ENCODE measurements at regions not wholly inside any gene's neighbourhood (a gene's known extent, or its start where the extent isn't known, plus 50 kb on each side); places are given as distances from the start of the nearest gene placed in this dataset.

GRCh38 chr12:32947206-32948067, 50.9 kb upstream of the PKP2 start:
- DNase-seq (ENCODE audit: low read depth, low spot score): peak; percentile 28

GRCh38 chr12:32946504-32947131, 50.0 kb upstream of the PKP2 start:
- DNase-seq (ENCODE audit: low read depth, low spot score): no peak
